HG03108 (cell line): ENCODE measurements at regions not wholly inside any gene's neighbourhood (a gene's known extent, or its start where the extent isn't known, plus 50 kb on each side); places are given as distances from the start of the nearest gene placed in this dataset.

Source experiments
- ATAC-seq: cut with Tn5 transposase; IDR thresholded peaks from one replicate; pipeline ENCODE4 v1.9.1; 2021; ENCODE audit warnings: moderate library complexity; ENCODE audit not compliant: unreplicated experiment

- ATAC-seq: no peak
These were observed 160.8 kb downstream of the FBXO8 start for GRCh38 chr4:174122705-174123104.

- no peak for ATAC-seq
These were observed 162.8 kb downstream of the FBXO8 start for GRCh38 chr4:174120446-174121295.

DNA sequence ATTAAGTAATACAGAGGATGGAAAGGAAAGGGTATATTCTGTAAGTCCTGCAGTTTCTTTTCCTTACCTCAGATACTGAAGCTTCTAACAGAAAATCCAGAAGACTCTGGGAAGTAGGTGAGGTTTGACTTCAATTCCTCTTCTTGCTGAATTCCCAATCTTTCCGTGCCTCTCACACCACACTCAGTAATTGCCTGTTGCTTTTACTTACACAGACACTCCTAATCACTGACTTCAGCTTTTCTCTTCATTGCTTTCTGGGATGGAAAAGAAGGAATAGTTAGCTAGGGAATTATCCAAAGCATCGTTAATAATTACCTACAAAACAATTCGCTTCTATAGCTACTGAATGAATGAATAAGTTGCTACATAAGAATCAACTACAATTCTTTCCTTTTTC lies 163.6 kb downstream of the FBXO8 start:
- ATAC-seq: no peak

DNA sequence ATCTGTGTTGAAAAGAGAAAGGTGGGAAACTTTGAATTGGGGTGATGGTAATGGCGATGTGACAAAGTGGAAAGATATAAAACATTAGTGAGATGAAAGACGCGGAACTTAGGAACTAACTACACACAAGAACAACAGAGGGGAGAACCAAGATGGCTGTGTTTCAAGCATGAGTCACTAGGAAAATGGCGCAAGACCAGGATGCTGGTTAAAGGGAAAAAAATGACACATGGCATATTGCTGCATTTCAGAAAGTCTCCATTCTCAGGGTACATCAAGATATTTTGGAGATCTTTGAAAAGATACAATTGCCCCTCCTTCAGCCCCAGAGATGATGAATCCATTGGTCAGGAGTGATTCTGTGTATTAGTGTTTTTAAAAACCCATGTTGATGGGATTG lies 164.4 kb downstream of the FBXO8 start:
- no peak for ATAC-seq

GRCh38 chr4:174118171-174118570 lies 165.3 kb downstream of the FBXO8 start:
- ATAC-seq: no peak

DNA sequence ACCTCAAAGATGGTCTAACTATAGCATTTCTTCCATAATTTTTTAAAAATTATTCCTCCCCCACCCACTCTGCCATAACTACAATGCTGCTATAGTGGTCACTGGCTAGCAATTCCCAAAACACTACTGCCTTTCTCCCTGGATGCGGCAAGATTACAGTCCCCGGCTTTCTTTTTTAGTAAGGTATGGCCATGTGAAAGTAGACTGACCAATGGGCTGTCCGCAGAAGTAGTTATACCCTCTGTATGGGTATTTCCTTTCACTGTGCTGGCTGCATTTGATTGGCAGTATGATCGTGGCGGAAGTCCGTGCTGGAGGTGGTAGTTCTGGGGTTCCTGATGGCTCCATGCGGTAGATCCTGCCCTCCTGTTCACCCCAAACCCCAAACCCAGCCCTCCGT lies 166.0 kb downstream of the FBXO8 start:
- no peak for ATAC-seq

DNA sequence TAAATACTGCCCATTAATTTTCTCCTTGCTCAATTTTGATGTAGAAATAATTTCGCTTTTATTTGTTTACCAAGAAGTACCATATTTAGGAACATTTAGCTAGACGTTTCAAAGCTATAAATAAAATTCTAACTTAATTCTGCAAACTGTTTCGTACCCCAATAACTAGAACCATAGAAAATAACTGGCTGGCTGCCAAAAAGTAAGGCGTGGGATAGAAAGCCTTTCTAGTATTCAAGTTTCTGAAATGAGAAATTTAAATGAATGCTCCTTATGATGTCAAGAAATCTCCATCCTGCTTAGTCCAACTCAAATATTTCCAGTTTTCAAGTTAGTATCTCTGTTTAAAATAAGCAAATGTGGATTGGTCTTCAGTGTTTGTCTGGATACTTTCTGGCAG lies 167.4 kb downstream of the FBXO8 start:
- ATAC-seq: no peak

DNA sequence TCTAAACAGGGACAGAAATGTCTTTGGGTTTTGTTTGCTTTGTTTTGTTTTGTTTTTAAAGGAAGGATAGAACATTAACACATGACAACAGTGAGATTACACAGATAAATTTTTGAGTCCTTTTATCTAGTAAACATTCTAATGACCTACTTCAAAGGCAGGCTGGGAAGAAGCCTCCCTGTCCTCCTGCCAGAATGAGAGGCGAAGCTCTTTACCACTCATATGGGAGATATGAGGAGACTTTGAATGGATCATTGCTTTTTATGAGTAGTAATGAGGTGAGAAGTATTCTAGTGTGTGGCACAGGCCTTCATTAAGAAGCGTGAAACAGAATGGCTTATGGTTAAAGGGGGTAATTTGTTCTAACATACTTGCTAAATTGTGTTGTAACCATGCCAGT lies 172.0 kb downstream of the FBXO8 start:
- ATAC-seq: no peak

DNA sequence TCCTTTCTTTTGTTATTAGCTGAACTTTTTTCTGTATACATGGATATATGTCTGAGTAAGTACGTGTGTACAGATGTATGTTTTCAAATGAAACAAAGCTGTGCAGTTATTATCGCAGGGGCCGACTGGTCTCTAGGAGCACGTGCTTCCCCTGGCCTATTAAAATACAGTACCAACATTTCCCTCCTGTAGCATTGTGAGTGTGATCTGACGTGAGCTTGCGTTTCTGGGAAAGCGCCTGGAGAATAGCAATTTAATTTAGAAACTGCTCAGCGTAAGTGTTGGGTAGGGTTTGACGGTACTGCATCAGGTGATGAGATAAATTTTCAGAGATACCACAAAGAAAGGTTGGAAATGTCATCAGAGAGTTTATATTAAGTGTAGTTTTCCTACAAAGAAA lies 173.3 kb downstream of the FBXO8 start:
- no peak for ATAC-seq

- ATAC-seq: no peak
These were observed 175.6 kb downstream of the FBXO8 start for GRCh38 chr4:174107746-174108354.

- ATAC-seq: no peak
These were observed 178.3 kb downstream of the FBXO8 start for GRCh38 chr4:174105202-174105601.

- ATAC-seq: no peak
These were observed 182.6 kb downstream of the FBXO8 start for GRCh38 chr4:174100910-174101309.

- ATAC-seq: no peak
These were observed 183.8 kb downstream of the FBXO8 start for GRCh38 chr4:174099712-174100111.

- no peak for ATAC-seq
These were observed 186.5 kb downstream of the FBXO8 start for GRCh38 chr4:174096999-174097398.

DNA sequence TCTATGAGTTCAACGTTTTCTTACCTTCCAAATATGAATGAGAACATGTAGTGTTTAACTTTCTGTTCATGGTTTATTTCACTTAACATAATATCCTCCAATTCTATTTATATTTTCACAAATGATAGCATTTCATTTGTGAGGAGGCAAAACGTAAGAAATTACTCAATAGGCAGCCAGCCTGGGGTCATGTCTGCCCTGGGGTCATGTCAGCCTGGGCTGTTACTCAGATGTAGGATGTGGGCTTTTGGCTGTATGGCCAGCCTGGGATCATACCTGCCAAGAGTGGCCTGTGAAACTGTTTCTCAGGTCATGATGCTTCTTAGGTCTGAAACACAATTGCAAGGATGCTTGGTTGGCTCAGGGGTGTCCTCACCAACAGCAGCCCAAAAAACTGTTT lies 187.0 kb downstream of the FBXO8 start:
- ATAC-seq: no peak

DNA sequence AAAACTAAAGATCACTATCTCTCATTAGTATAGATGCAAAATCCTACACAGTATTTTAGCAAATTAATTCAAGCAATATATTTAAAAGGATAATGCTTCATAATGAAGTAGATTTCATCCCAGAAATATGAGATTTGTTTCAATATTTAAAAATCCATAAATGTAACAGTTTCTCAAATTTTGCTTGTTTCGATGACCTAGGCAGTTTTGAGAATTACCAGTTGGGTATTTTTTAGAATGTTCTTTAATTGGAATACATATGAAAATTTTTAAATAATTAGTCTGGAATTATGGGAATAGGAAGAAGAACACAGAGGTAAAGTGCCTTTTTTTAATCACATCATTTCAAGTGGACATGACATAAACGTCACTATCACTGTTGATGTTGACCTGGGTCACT lies 192.3 kb downstream of the FBXO8 start:
- no peak for ATAC-seq

GRCh38 chr4:174089711-174090110 lies 193.8 kb downstream of the FBXO8 start:
- ATAC-seq: no peak

GRCh38 chr4:174088795-174089194 lies 194.7 kb downstream of the FBXO8 start:
- no peak for ATAC-seq

GRCh38 chr4:174086829-174087799 lies 196.4 kb downstream of the FBXO8 start:
- ATAC-seq: no peak

DNA sequence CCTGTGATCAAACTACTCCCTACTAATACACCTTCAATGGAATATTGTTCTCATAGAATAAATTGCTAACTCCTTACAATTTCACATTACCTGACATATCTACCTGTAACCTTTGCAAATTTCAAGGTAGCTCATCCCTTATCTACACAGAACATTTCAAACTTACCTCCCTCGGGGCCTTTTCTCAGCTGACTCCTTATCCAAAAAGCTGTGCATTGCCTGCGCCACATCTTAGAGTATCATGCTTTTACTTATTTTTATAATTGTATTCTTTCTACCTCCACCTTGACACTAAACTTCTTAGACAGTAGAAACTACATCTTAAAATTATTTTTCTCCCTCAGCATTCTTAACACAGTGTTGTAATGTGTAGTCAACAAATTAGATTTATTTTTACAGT lies 198.5 kb downstream of the FBXO8 start:
- ATAC-seq: no peak

DNA sequence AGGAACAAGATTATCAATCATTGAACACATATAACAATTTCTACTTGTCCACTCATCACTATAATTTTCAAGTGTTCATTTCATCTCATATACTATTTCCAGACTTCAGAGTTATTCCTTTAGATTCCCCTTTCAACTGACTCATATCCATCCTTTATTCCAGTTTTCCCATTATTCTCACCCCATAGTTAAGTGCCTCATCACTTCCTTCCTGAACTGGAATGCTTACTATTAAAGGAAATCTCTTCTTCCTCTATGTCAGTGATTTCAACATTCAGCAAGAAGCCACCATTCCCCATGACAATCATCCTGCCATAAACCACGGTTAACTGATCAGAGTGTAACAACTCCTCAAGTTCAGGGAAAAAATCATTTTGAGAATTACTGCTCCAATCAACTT lies 198.9 kb downstream of the FBXO8 start:
- no peak for ATAC-seq
